Sigmoid colon (tissue), 6 donors: ENCODE measurements at regions not wholly inside any gene's neighbourhood (a gene's known extent, or its start where the extent isn't known, plus 50 kb on each side); places are given as distances from the start of the nearest gene placed in this dataset.

Experiments used
- DNase-seq: peaks from one replicate; pipeline ENCODE4 v3.0.0-alpha.2; 2019
- H3K27ac ChIP-seq, 4 donors: fragments of 200-600 bp; sonication (generic); one replicate each; pipeline ENCODE4 v1.5.1; 2016 to 2019; ENCODE audit warnings: mild to moderate bottlenecking in 1 of 4
- H3K27me3 ChIP-seq, 3 donors: fragments of 200-600 bp; sonication (generic); one replicate each; pipeline ENCODE4 v1.5.1; 2019; ENCODE audit warnings: mild to moderate bottlenecking in 1 of 3
- H3K36me3 ChIP-seq, 4 donors: fragments of 200-600 bp; sonication (generic); one replicate each; pipeline ENCODE4 v1.5.1; 2016 to 2019
- H3K4me1 ChIP-seq, 4 donors: fragments of 200-600 bp; sonication (generic); one replicate each; pipeline ENCODE4 v1.5.1; 2017 to 2019
- H3K4me3 ChIP-seq, 4 donors: fragments of 200-600 bp; sonication (generic); one replicate each; pipeline ENCODE4 v1.5.1; 2017 to 2019; ENCODE audit warnings: mild to moderate bottlenecking in 2 of 4, moderate library complexity in 1 of 4
- H3K9me3 ChIP-seq, 4 donors: fragments of 200-600 bp in 3 of 4; sonication (generic) in 3 of 4; one replicate each; pipeline versions ENCODE4 v1.5.1 to v1.6.1; 2013 to 2019
- CTCF ChIP-seq, 4 experiments: fragments of 450-650 bp in 3 of 4; fragments of 200-600 bp in 1 of 4; IDR thresholded peaks; one replicate each; pipeline ENCODE4 v1.5.1; 2016 to 2019; ENCODE audit warnings: antibody characterized with exemption in 4 of 4, mild to moderate bottlenecking in 3 of 4, moderate library complexity in 2 of 4
- EP300 ChIP-seq, 4 donors: sonication (generic); formaldehyde crosslinking; IDR thresholded peaks; one replicate each; pipeline ENCODE4 v1.6.1; 2017; ENCODE audit warnings: antibody characterized with exemption in 4 of 4
- POLR2A ChIP-seq, 2 donors: fragments of 450-650 bp; IDR thresholded peaks; one replicate each; pipeline ENCODE4 v1.6.1; 2016; ENCODE audit warnings: antibody characterized with exemption in 2 of 2, mild to moderate bottlenecking in 2 of 2, moderate library complexity in 2 of 2
- POLR2AphosphoS5 ChIP-seq, 4 donors: sonication (generic); formaldehyde crosslinking; IDR thresholded peaks; one replicate each; pipeline ENCODE4 v1.6.1; 2017; ENCODE audit warnings: antibody characterized with exemption in 4 of 4
- WGBS, 2 donors: extraction: QIAGEN DNeasy Blood & Tissue Kit; methylation state at CpG; one replicate each; pipeline ENCODE4 v1.1.7; 2013; 5-methylcytosine and 5-hydroxymethylcytosine counted together
- intact Hi-C: fragments of 100-400 bp; cut with DNase I; formaldehyde crosslinking; loops from one replicate; pipeline ENCODE4 v1.15.1; 2023
- donor health status: healthy with polysubstance abuse.
- donor health status: healthy.

GRCh38 chr4:96131186-96131585 lies 291.3 kb downstream of the PDHA2 start:
- WGBS, 2 donors, result 78 to 91% methylated on average over 1 of the region's 1 CpG
- TF ChIP-seq EP300 (IDR thresholded peaks at IDR 0.05), result no peak
- no peak for TF ChIP-seq POLR2A (IDR thresholded peaks at IDR 0.05)
- no peak for TF ChIP-seq CTCF (IDR thresholded peaks at IDR 0.05)
- TF ChIP-seq POLR2AphosphoS5 (IDR thresholded peaks at IDR 0.05), result no peak
- no peaks in the 10 kb centered on the region for H3K36me3 ChIP-seq
- H3K27me3 ChIP-seq, result no peaks in the 10 kb centered on the region
- intact Hi-C loops, result no loop called here
- no peak overlapping the region for H3K27ac ChIP-seq
- no peak for DNase-seq
- no peaks in the 10 kb centered on the region for H3K9me3 ChIP-seq
- H3K4me1 ChIP-seq, result no peaks in the 10 kb centered on the region
- no peak overlapping the region for H3K4me3 ChIP-seq

GRCh38 chr4:96134806-96135205 lies 294.9 kb downstream of the PDHA2 start:
- WGBS, 2 donors, result 96 to 98% methylated on average over 2 of the region's 2 CpGs

GRCh38 chr4:96136056-96136455 lies 296.2 kb downstream of the PDHA2 start:
- H3K36me3 ChIP-seq, result no peaks in the 10 kb centered on the region
- DNase-seq, result no peak
- TF ChIP-seq POLR2AphosphoS5 (IDR thresholded peaks at IDR 0.05), result no peak
- no peak for TF ChIP-seq EP300 (IDR thresholded peaks at IDR 0.05)
- TF ChIP-seq POLR2A (IDR thresholded peaks at IDR 0.05), result no peak
- no peak for TF ChIP-seq CTCF (IDR thresholded peaks at IDR 0.05)
- no peak overlapping the region for H3K27ac ChIP-seq
- intact Hi-C loops, result no loop called here
- H3K9me3 ChIP-seq, result no peaks in the 10 kb centered on the region
- H3K27me3 ChIP-seq, result no peaks in the 10 kb centered on the region
- 84 to 85% methylated on average over 2 of the region's 2 CpGs for WGBS, 2 donors
- no peaks in the 10 kb centered on the region for H3K4me1 ChIP-seq
- H3K4me3 ChIP-seq, result no peak overlapping the region

More at GRCh38 chr4:96134806-96135205, 294.9 kb downstream of the PDHA2 start:
- intact Hi-C loops, result no loop called here
- no peak for TF ChIP-seq CTCF (IDR thresholded peaks at IDR 0.05)
- Histone ChIP-seq H3K27me3 (no peaks in the 10 kb centered on the region), H3K27ac (no peak overlapping the region), H3K4me1 (no peaks in the 10 kb centered on the region), H3K4me3 (no peak overlapping the region), H3K9me3 (no peaks in the 10 kb centered on the region), H3K36me3 (no peaks in the 10 kb centered on the region)
- DNase-seq, result no peak

- TF ChIP-seq CTCF (IDR thresholded peaks at IDR 0.05) (no peak), EP300 (IDR thresholded peaks at IDR 0.05) (no peak), POLR2A (IDR thresholded peaks at IDR 0.05) (no peak), POLR2AphosphoS5 (IDR thresholded peaks at IDR 0.05) (no peak)
- no peaks in the 10 kb centered on the region for H3K36me3 ChIP-seq
- no peak overlapping the region for H3K4me3 ChIP-seq
- H3K4me1 ChIP-seq, result no peaks in the 10 kb centered on the region
- no peak overlapping the region for H3K27ac ChIP-seq
- intact Hi-C loops, result no loop called here
- WGBS, 2 donors, result 95 to 97% methylated on average over 14 of the region's 14 CpGs
- DNase-seq, result no peak
- H3K9me3 ChIP-seq, result no peaks in the 10 kb centered on the region
- H3K27me3 ChIP-seq, result no peaks in the 10 kb centered on the region
Observed at GRCh38 chr4:96139251-96139929, 299.5 kb downstream of the PDHA2 start.

- no peak for TF ChIP-seq POLR2AphosphoS5 (IDR thresholded peaks at IDR 0.05)
- no peak for TF ChIP-seq EP300 (IDR thresholded peaks at IDR 0.05)
- no peak for TF ChIP-seq POLR2A (IDR thresholded peaks at IDR 0.05)
- no peak for TF ChIP-seq CTCF (IDR thresholded peaks at IDR 0.05)
- no peaks in the 10 kb centered on the region for H3K36me3 ChIP-seq
- intact Hi-C loops, result no loop called here
- H3K27me3 ChIP-seq, result no peaks in the 10 kb centered on the region
- 43 to 84% methylated on average over 1 of the region's 1 CpG for WGBS, 2 donors
- no peaks in the 10 kb centered on the region for H3K4me1 ChIP-seq
- H3K27ac ChIP-seq, result no peak overlapping the region
- DNase-seq, result no peak
- H3K9me3 ChIP-seq, result no peaks in the 10 kb centered on the region
- no peak overlapping the region for H3K4me3 ChIP-seq
Observed at GRCh38 chr4:96145601-96146000, 305.7 kb downstream of the PDHA2 start.
